ENCODE measurements at regions not wholly inside any gene's neighbourhood (a gene's known extent, or its start where the extent isn't known, plus 50 kb on each side); places are given as distances from the start of the nearest gene placed in this dataset.

DNA sequence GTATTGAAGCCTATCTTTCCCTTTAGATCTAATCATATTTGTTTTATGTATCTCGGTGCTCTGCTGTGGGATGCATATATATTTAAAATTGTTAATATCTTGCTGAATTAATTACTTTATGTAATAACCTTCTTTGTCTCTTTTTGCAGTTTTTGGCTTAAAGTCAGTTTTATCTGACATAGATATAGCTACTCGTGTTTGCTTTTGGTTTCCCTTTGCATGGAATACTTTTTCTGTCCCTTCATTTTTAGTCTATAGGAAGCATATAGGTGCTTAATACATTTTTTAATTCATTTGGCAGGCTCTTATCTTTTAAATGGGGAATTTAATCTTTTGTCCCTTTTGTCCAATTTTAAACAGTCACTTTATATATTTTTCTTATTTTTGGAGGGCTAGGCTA is 360.6 kb upstream of the PRR16 start:
- dilution Hi-C loops (cut with HindIII; ENCODE audit: low sequenced_read_pairs, unreplicated experiment) (no loop called here), intact Hi-C loops (cut with micrococcal nuclease) (no loop called here), in situ Hi-C loops (cut with MboI; ENCODE audit: low sequenced_read_pairs) (no loop called here)
- Histone ChIP-seq H2AK9ac (replicated peaks; ENCODE audit: low read depth, low read length, poor library complexity) (no peak overlapping the region), H3K14ac (replicated peaks; ENCODE audit: low read depth, low read length) (no peak overlapping the region), H3K9me3 (ENCODE audit: control insufficient read depth, insufficient read depth, low read length) (no peaks in the 10 kb centered on the region), H3K27ac (ENCODE audit: insufficient read depth, low read length) (no peak overlapping the region), H4K8ac (ENCODE audit: low read depth in 2 of 2, low read length in 2 of 2) (no peak overlapping the region), H2BK15ac (ENCODE audit: low read depth, low read length) (no peak overlapping the region), H3K4me1 (ENCODE audit: control insufficient read depth, insufficient read depth, low read length) (peaks cover 2% of the 10 kb centered on the region), H3K27me3 (ENCODE audit: control insufficient read depth, insufficient read depth, low read length) (no peaks in the 10 kb centered on the region), H4K5ac (ENCODE audit: low read depth, low read length) (no peak overlapping the region), H3K9ac (ENCODE audit: low read depth, low read length) (no peak overlapping the region), H3K23ac (ENCODE audit: low read depth, low read length) (no peak overlapping the region), H3K36me3 (ENCODE audit: control insufficient read depth, insufficient read depth, low read length) (no peaks in the 10 kb centered on the region), H3K4me3 (ENCODE audit: insufficient read depth, low read depth, low read length) (no peak overlapping the region), H3K4ac (ENCODE audit: low read depth, low read length) (no peak overlapping the region), H2BK5ac (ENCODE audit: low read depth, low read length, poor library complexity, severe bottlenecking) (no peak overlapping the region), H3K9me1 (ENCODE audit: insufficient read depth, low read length) (no peaks in the 10 kb centered on the region; the same call in 1 of the 2 replicates), H3K79me1 (ENCODE audit: low read depth in 1 of 2, low read length in 2 of 2) (no peaks in the 10 kb centered on the region), H3K56ac (ENCODE audit: extremely low read depth, insufficient read depth, low read length) (no peak overlapping the region), H2BK120ac (ENCODE audit: low read depth, low read length) (no peak overlapping the region), H4K91ac (ENCODE audit: insufficient read depth, low read depth, low read length) (no peak overlapping the region), H4K20me1 (ENCODE audit: insufficient read depth, low read length) (no peaks in the 10 kb centered on the region), H2BK20ac (ENCODE audit: low read depth, low read length) (no peak overlapping the region), H3K4me2 (ENCODE audit: low read depth, low read length) (no peak overlapping the region), H3K18ac (ENCODE audit: low read depth, low read length) (no peak overlapping the region), H2AK5ac (ENCODE audit: low read depth, low read length) (no peak overlapping the region), H2AFZ (replicated peaks; ENCODE audit: low read length, poor library complexity) (no peak overlapping the region)
- DNase-seq (no peak), ATAC-seq (ENCODE audit: low read depth) (no peak)
- BruUV-seq (replicated peaks): no TSS peak
- TF ChIP-seq RAD21 (IDR thresholded peaks at IDR 0.05; ENCODE audit: low read length) (no peak), FOS (IDR thresholded peaks at IDR 0.05; ENCODE audit: low read depth, low read length) (no peak), POLR2A (IDR thresholded peaks at IDR 0.05; ENCODE audit: low read depth, low read length) (no peak), BHLHE40 (IDR thresholded peaks at IDR 0.05; ENCODE audit: low read depth, low read length) (no peak), NFE2L2 (IDR thresholded peaks at IDR 0.05; ENCODE audit: low read depth, low read length) (no peak), CHD1 (IDR thresholded peaks at IDR 0.05; ENCODE audit: low read depth, low read length) (no peak), MAFK (IDR thresholded peaks at IDR 0.05; ENCODE audit: low read depth, low read length) (no peak), RFX5 (IDR thresholded peaks at IDR 0.05; ENCODE audit: low read depth, low read length) (no peak), MAZ (IDR thresholded peaks at IDR 0.05; ENCODE audit: borderline replicate concordance, low read depth, low read length) (no peak)
- TF ChIP-seq, protein P1, sequence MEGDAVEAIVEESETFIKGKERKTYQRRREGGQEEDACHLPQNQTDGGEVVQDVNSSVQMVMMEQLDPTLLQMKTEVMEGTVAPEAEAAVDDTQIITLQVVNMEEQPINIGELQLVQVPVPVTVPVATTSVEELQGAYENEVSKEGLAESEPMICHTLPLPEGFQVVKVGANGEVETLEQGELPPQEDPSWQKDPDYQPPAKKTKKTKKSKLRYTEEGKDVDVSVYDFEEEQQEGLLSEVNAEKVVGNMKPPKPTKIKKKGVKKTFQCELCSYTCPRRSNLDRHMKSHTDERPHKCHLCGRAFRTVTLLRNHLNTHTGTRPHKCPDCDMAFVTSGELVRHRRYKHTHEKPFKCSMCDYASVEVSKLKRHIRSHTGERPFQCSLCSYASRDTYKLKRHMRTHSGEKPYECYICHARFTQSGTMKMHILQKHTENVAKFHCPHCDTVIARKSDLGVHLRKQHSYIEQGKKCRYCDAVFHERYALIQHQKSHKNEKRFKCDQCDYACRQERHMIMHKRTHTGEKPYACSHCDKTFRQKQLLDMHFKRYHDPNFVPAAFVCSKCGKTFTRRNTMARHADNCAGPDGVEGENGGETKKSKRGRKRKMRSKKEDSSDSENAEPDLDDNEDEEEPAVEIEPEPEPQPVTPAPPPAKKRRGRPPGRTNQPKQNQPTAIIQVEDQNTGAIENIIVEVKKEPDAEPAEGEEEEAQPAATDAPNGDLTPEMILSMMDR (conservative IDR thresholded peaks at IDR 0.05; ENCODE audit: low read depth, low read length): no peak
- TF ChIP-seq, protein P2, sequence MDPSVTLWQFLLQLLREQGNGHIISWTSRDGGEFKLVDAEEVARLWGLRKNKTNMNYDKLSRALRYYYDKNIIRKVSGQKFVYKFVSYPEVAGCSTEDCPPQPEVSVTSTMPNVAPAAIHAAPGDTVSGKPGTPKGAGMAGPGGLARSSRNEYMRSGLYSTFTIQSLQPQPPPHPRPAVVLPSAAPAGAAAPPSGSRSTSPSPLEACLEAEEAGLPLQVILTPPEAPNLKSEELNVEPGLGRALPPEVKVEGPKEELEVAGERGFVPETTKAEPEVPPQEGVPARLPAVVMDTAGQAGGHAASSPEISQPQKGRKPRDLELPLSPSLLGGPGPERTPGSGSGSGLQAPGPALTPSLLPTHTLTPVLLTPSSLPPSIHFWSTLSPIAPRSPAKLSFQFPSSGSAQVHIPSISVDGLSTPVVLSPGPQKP (IDR thresholded peaks at IDR 0.05; ENCODE audit: borderline replicate concordance, low read depth, low read length): no peak
- ChIA-PET CTCF (interaction anchor here (0.6 kb wide), 1 partner anchor 15 kb away, joined by 3 read pairs; no protein-coding TSS in a partner anchor), POLR2A (ENCODE audit: unreplicated experiment) (no interaction called here)
- WGBS, 2 experiments (ENCODE audit: extremely low coverage in 2 of 2, insufficient read length in 1 of 2): no CpG with 5 or more reads among the region's 2 CpGs
